ENCODE measurements at regions not wholly inside any gene's neighbourhood (a gene's known extent, or its start where the extent isn't known, plus 50 kb on each side); places are given as distances from the start of the nearest gene placed in this dataset.

DNA sequence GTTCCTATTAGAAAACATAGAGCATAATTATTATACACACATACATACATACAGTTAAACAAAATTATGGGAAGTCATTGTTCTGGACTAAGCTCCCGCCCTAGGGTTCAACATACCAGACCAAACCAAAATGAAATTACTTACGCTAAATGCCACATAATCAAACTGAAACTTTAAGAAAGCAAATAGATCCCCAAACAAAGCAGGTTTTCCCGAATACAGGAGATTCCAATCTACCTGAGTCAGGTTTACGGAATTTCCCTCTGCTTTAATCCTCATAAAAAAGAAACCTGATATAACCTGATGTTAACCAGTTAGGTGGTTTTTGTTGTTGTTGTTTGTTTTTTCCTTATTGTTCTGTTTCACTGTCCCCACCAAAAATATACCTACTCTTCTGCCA lies 1886.9 kb downstream of the NCAM2 start:
- H3K4me3 Mint-ChIP-seq, result no peak overlapping the region

DNA sequence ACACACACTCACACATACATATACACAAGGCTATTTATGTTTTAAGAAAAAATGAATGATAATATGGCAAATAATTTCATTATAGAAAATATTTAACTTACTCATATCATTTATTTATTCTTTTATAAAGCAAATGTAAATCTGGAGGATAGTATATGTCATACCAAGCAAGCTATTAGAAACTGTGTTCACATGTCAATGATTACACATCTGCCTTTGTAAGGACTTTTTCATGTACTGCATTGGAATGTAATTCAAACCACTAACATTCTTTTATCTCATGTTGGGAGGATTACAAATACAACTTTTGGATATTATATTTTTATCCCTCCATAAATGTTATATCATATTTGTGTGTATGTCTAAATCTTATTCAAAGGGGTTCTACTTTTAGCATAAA lies 1887.4 kb downstream of the NCAM2 start:
- no peaks in the 10 kb centered on the region for H3K36me3 Mint-ChIP-seq
- no peak for DNase-seq
- no peaks in the 10 kb centered on the region for H3K27me3 Mint-ChIP-seq
- H3K9me3 Mint-ChIP-seq (ENCODE audit: low read depth), result peaks cover 2% of the 10 kb centered on the region
- no peak overlapping the region for H3K4me3 Mint-ChIP-seq
- H3K27ac Mint-ChIP-seq, result no peak overlapping the region
- H3K4me1 Mint-ChIP-seq, result no peaks in the 10 kb centered on the region
- ATAC-seq, result no peak
- CTCF ChIA-PET, result no interaction called here

More for the DNA sequence above, 1886.9 kb downstream of the NCAM2 start:
- CTCF ChIA-PET, result no interaction called here
- Mint-ChIP-seq H3K36me3 (no peaks in the 10 kb centered on the region), H3K9me3 (ENCODE audit: low read depth) (peaks cover 2% of the 10 kb centered on the region), H3K27ac (no peak overlapping the region), H3K4me1 (no peaks in the 10 kb centered on the region), H3K27me3 (no peaks in the 10 kb centered on the region)
- ATAC-seq, result no peak
- DNase-seq, result no peak

- no peaks in the 10 kb centered on the region for H3K27me3 Mint-ChIP-seq
- DNase-seq (no peak), ATAC-seq (no peak)
- H3K9me3 Mint-ChIP-seq (ENCODE audit: low read depth), result no peaks in the 10 kb centered on the region
- H3K4me3 Mint-ChIP-seq, result no peak overlapping the region
- CTCF ChIA-PET, result no interaction called here
- H3K36me3 Mint-ChIP-seq, result no peaks in the 10 kb centered on the region
- H3K27ac Mint-ChIP-seq, result no peak overlapping the region
- no peaks in the 10 kb centered on the region for H3K4me1 Mint-ChIP-seq
Observed at GRCh38 chr21:22889445-22889844, 1891.2 kb downstream of the NCAM2 start.

DNA sequence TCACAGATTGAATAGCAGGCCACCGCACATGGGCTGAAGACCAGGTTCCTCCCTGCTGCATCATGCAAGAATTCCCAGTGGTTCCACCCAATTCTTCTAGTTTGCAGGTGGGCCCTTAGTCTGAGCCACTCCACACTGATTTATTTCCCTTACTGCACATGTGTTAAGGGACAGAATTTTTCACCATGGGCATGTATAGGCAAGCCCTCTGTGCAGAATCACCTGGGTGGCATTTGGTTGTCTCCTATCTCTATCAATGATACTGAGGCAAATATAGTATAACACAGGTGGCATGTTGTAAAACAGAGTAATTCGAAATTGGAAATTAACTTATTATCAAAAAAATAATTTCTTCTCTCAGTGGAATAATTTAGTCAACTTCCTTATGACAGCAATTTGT lies 1892.4 kb downstream of the NCAM2 start:
- DNase-seq (no peak), ATAC-seq (no peak)
- no peaks in the 10 kb centered on the region for H3K4me1 Mint-ChIP-seq
- CTCF ChIA-PET, result no interaction called here
- H3K27ac Mint-ChIP-seq, result no peak overlapping the region
- H3K27me3 Mint-ChIP-seq, result no peaks in the 10 kb centered on the region
- H3K9me3 Mint-ChIP-seq (ENCODE audit: low read depth), result no peaks in the 10 kb centered on the region
- no peaks in the 10 kb centered on the region for H3K36me3 Mint-ChIP-seq
- H3K4me3 Mint-ChIP-seq, result no peak overlapping the region

GRCh38 chr21:22892028-22892427 lies 1893.8 kb downstream of the NCAM2 start:
- no peak overlapping the region for H3K27ac Mint-ChIP-seq
- CTCF ChIA-PET, result no interaction called here
- DNase-seq (no peak), ATAC-seq (no peak)
- no peaks in the 10 kb centered on the region for H3K4me1 Mint-ChIP-seq
- H3K27me3 Mint-ChIP-seq, result no peaks in the 10 kb centered on the region
- no peak overlapping the region for H3K4me3 Mint-ChIP-seq
- no peaks in the 10 kb centered on the region for H3K36me3 Mint-ChIP-seq
- H3K9me3 Mint-ChIP-seq (ENCODE audit: low read depth), result no peaks in the 10 kb centered on the region

GRCh38 chr21:22892740-22893139 lies 1894.5 kb downstream of the NCAM2 start:
- ATAC-seq, result no peak
- Mint-ChIP-seq H3K4me3 (no peak overlapping the region), H3K27ac (no peak overlapping the region), H3K4me1 (no peaks in the 10 kb centered on the region), H3K36me3 (no peaks in the 10 kb centered on the region), H3K9me3 (ENCODE audit: low read depth) (no peaks in the 10 kb centered on the region), H3K27me3 (no peaks in the 10 kb centered on the region)
- DNase-seq, result no peak
- CTCF ChIA-PET, result no interaction called here

DNA sequence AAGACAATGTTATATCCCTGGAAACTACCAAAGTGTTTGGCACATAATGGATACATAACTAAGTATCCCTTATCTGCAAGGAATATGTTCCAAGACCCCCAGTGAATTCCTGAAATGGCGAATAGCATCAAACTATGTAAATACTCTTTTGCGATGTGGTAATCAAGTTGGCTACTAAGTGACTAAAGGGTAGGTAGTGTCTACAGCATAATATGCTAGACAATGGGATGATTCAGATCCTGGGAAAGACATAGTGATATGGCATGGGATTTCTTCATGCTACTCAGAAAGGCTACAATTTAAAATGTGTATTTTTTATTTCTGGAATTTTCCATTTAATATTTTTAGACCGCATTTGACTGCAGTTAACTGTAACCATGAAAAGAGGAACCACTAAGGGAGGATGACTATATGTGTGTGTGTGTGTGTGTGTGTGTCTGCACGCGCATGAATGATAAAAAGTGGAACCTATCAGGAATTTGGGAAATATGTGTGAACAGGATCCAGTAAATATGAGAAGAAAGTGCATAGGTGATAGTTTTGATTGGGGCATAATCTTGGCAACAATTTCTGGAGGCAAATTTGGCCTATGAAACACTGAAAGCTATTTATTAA lies 1899.9 kb downstream of the NCAM2 start:
- H3K4me1 Mint-ChIP-seq, result no peaks in the 10 kb centered on the region
- no peaks in the 10 kb centered on the region for H3K36me3 Mint-ChIP-seq
- CTCF ChIA-PET, result no interaction called here
- H3K27me3 Mint-ChIP-seq, result no peaks in the 10 kb centered on the region
- no peak overlapping the region for H3K4me3 Mint-ChIP-seq
- peaks cover 5% of the 10 kb centered on the region for H3K9me3 Mint-ChIP-seq (ENCODE audit: low read depth)
- no peak for DNase-seq
- no peak overlapping the region for H3K27ac Mint-ChIP-seq
- ATAC-seq, result no peak

- ATAC-seq (no peak), DNase-seq (no peak)
- H3K9me3 Mint-ChIP-seq (ENCODE audit: low read depth), result peaks cover 5% of the 10 kb centered on the region
- no peak overlapping the region for H3K27ac Mint-ChIP-seq
- no peak overlapping the region for H3K4me3 Mint-ChIP-seq
- no peaks in the 10 kb centered on the region for H3K4me1 Mint-ChIP-seq
- CTCF ChIA-PET, result no interaction called here
- H3K36me3 Mint-ChIP-seq, result no peaks in the 10 kb centered on the region
- H3K27me3 Mint-ChIP-seq, result no peaks in the 10 kb centered on the region
Observed at GRCh38 chr21:22900490-22900889, 1902.3 kb downstream of the NCAM2 start.

DNA sequence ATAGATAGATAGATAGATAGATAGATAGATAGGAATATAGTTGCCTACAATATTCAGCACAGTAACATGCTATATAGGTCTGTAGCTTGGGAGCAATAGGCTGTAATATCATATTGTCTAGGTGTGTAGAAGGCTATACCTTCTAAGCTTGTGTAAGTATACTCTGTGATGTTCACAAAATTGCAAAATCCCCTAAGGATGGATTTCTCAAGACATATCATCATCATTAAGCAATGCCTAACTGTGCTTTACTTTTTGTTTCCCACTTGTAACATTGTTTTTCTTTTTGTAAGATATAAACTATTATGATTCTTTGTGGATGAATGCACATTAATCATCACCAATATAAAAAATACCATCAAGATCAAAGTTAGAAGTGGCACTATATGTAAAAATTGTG lies 1905.6 kb downstream of the NCAM2 start:
- no peak for ATAC-seq
- H3K27me3 Mint-ChIP-seq, result no peaks in the 10 kb centered on the region
- H3K9me3 Mint-ChIP-seq (ENCODE audit: low read depth), result peaks cover 5% of the 10 kb centered on the region
- H3K4me1 Mint-ChIP-seq, result no peaks in the 10 kb centered on the region
- H3K36me3 Mint-ChIP-seq, result no peaks in the 10 kb centered on the region
- H3K27ac Mint-ChIP-seq, result no peak overlapping the region
- CTCF ChIA-PET, result no interaction called here
- no peak for DNase-seq
- H3K4me3 Mint-ChIP-seq, result no peak overlapping the region

DNA sequence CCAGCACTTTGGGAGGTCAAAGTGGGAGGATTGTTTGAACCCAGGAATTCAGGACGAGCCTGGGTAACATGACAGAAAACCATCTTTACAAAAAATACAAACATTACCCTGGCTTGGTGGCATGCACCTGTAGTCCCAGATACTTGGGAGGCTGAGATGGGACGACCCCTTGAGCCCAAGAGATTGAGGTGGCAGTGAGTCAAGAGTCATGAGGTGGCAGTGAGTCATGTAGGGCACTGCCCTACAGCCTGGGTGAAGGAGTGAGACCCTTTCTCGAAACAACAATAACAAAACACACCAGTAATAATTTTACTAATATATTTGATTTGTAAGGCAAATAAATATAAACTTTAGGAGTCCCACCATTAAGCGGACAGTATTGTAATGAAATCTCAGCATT lies 1906.2 kb downstream of the NCAM2 start:
- no peak for ATAC-seq
- CTCF ChIA-PET, result no interaction called here
- Mint-ChIP-seq H3K27me3 (no peaks in the 10 kb centered on the region), H3K4me1 (no peaks in the 10 kb centered on the region), H3K27ac (no peak overlapping the region), H3K9me3 (ENCODE audit: low read depth) (peaks cover 2% of the 10 kb centered on the region), H3K4me3 (no peak overlapping the region), H3K36me3 (no peaks in the 10 kb centered on the region)
- no peak for DNase-seq

- CTCF ChIA-PET, result no interaction called here
- Mint-ChIP-seq H3K9me3 (ENCODE audit: low read depth) (peaks cover 3% of the 10 kb centered on the region), H3K27ac (no peak overlapping the region), H3K4me1 (no peaks in the 10 kb centered on the region), H3K4me3 (no peak overlapping the region), H3K36me3 (no peaks in the 10 kb centered on the region), H3K27me3 (no peaks in the 10 kb centered on the region)
- DNase-seq (no peak), ATAC-seq (no peak)
Observed at GRCh38 chr21:22925032-22925431, 1926.8 kb downstream of the NCAM2 start.

DNA sequence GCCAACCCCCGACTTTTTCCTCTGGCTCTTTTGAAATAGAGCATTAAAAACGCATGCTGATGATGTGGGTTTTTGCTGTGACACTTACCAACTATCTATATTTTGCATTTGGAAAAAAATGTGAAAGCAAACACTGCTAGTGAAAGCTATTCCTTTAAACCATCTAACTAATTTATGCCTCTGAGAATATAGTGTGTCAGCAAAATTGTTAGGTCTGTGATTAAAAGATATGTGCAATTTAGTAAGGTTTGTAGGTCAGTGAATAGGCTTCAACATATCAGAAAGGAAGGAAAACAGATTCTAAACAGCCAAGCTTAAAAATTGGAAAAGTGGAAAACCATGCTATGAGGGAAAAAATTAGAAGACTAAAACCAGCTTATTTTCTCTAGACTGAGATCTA lies 1929.3 kb downstream of the NCAM2 start:
- H3K36me3 Mint-ChIP-seq, result no peaks in the 10 kb centered on the region
- no peaks in the 10 kb centered on the region for H3K27me3 Mint-ChIP-seq
- H3K4me1 Mint-ChIP-seq, result no peaks in the 10 kb centered on the region
- peaks cover 3% of the 10 kb centered on the region for H3K9me3 Mint-ChIP-seq (ENCODE audit: low read depth)
- no peak overlapping the region for H3K4me3 Mint-ChIP-seq
- no peak overlapping the region for H3K27ac Mint-ChIP-seq
- CTCF ChIA-PET, result no interaction called here
- DNase-seq (no peak), ATAC-seq (no peak)

- ATAC-seq, result no peak
- H3K27ac Mint-ChIP-seq, result no peak overlapping the region
- H3K9me3 Mint-ChIP-seq (ENCODE audit: low read depth), result peaks cover 9% of the 10 kb centered on the region
Observed at GRCh38 chr21:22941779-22942490, 1943.7 kb downstream of the NCAM2 start.

DNA sequence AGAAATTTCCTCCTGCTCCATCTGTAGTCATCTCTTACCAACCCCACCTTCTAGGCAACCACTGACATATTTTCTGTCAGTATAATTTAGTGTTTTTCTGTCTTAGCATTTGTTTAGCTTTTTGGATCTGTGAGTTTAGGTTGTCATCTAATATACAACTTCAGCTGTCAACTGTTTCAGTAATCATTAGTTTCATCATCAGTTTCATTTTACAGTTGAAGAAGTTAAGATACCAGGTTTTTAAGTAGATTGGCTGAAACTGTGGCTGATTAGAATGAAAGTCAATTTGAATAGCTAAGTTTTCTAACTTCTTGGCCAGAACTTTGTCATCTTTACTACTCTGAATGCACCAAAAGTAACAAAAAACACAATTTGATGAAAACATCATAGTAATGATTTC lies 1957.3 kb downstream of the NCAM2 start:
- CTCF ChIA-PET, result no interaction called here
- ATAC-seq, result no peak
- Mint-ChIP-seq H3K27ac (no peak overlapping the region), H3K36me3 (no peaks in the 10 kb centered on the region), H3K4me3 (no peak overlapping the region), H3K27me3 (no peaks in the 10 kb centered on the region), H3K4me1 (no peaks in the 10 kb centered on the region), H3K9me3 (ENCODE audit: low read depth) (peaks cover 6% of the 10 kb centered on the region)
- no peak for DNase-seq

More at GRCh38 chr21:22941779-22942490, 1943.7 kb downstream of the NCAM2 start:
- Mint-ChIP-seq H3K36me3 (no peaks in the 10 kb centered on the region), H3K4me1 (no peaks in the 10 kb centered on the region), H3K27me3 (no peaks in the 10 kb centered on the region), H3K4me3 (no peak overlapping the region)
- no peak for DNase-seq
- CTCF ChIA-PET, result no interaction called here

Measured in activated CD8-positive, alpha-beta memory T cell treated with anti-CD3 and anti-CD28 coated beads, Interleukin-2, amount 10 ng/mL, durations not matched to agents 7 days and 5 days (primary cell).